Left ventricle myocardium inferior (tissue), 1 donor: ENCODE measurements at regions not wholly inside any gene's neighbourhood (a gene's known extent, or its start where the extent isn't known, plus 50 kb on each side); places are given as distances from the start of the nearest gene placed in this dataset.

Source experiments
- DNase-seq: peaks from one replicate; pipeline ENCODE4 v3.0.0-alpha.2; 2020
- H3K27ac ChIP-seq: fragments of 200-600 bp; replicated peaks from 2 replicates; pipeline ENCODE4 v1.8.0; 2021
- H3K27me3 ChIP-seq: fragments of 200-600 bp; 2 replicates; pipeline ENCODE4 v1.8.0; 2021; ENCODE audit warnings: low read depth
- H3K36me3 ChIP-seq: fragments of 200-600 bp; 2 replicates; pipeline ENCODE4 v1.8.0; 2021
- H3K4me1 ChIP-seq: fragments of 200-600 bp; 2 replicates; pipeline ENCODE4 v1.8.0; 2021
- H3K4me3 ChIP-seq: fragments of 200-600 bp; 2 replicates; pipeline ENCODE4 v1.8.0; 2021; ENCODE audit warnings: mild to moderate bottlenecking, moderate library complexity
- H3K9me3 ChIP-seq: fragments of 200-600 bp; replicated peaks from 2 replicates; pipeline ENCODE4 v1.8.0; 2021
- CTCF ChIP-seq: fragments of 200-600 bp; IDR thresholded peaks from 2 replicates; pipeline ENCODE4 v1.8.0; 2021; ENCODE audit warnings: antibody characterized with exemption, mild to moderate bottlenecking, borderline replicate concordance
- intact Hi-C: fragments of 100-400 bp; cut with micrococcal nuclease; formaldehyde crosslinking; loops from one replicate; pipeline ENCODE4 v1.11.0; 2022
- donor health status: DM: no; HTN: yes; CAD: no; lungs with severe emphysema.

DNA sequence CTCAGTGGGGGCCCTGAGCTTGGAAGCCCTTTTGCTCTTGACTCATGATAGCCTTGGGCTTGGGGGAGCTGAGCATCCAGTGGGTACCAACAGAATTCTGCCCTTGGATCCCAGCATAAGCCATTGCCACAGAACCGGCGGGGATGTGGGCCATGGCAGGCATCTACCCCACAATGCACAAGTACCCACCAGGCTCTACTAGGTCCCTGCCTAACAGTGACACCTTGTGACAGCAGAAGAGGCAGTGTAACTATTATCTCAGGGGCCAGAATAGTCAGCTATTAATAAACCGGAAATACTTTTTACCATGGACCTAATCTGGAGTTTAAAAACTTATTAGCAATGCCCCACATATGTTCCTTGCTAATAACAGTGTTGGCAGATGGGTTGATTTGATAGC, 397.2 kb downstream of the TMEM182 start:
- intact Hi-C loops = no loop called here
- Histone ChIP-seq H3K4me1 (no peaks in the 10 kb centered on the region), H3K27me3 (peaks cover 48% of the 10 kb centered on the region), H3K4me3 (no peak overlapping the region), H3K27ac (no peak overlapping the region), H3K36me3 (no peaks in the 10 kb centered on the region), H3K9me3 (no peaks in the 10 kb centered on the region)
- DNase-seq = no peak
- TF ChIP-seq CTCF = no peak

DNA sequence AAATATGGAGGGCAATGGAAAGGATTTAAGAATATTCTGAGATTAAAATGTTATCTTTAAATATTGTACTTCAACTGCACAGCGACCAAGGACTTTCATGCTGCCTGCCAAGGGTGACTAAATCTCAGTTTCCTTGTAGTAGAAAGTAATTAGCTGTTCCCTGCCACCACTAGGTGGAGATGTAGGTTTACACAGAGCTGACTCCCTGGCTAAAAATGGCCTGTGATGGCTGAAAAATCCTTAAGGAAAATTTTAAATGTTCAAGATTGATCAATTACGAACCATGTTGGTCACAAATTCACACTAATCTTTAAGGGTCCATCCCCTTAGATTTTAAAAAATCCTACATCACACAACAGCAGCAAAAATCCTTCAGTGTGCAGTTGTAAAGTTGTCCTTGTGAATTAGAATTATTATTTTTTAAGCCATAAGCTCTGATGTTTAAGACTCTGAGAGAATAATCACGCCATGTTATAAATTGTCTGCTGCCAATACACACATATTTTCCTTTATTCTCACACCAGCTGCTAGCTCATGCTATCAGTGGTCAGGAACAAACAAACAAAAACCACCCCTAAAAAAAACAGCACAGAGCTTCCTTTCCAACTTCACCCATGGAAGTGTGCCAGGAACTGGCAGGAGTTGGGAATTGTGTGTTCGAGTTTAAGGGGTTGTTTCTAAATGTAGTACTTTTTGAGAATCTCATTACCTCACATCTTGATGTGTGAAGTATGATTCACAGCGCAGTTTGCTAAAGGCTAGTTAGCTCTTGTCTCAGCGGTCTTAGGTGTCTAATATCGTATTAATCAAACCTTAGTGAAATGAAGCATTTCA, 399.8 kb downstream of the TMEM182 start:
- no peaks in the 10 kb centered on the region for H3K9me3 ChIP-seq
- H3K4me3 ChIP-seq = no peak overlapping the region
- peak; percentile 70 for TF ChIP-seq CTCF
- no peaks in the 10 kb centered on the region for H3K36me3 ChIP-seq
- peaks cover 51% of the 10 kb centered on the region for H3K27me3 ChIP-seq
- no peaks in the 10 kb centered on the region for H3K4me1 ChIP-seq
- no peak for DNase-seq
- H3K27ac ChIP-seq = no peak overlapping the region
- intact Hi-C loops = no loop called here

GRCh38 chr2:103164748-103165147, 402.9 kb downstream of the TMEM182 start:
- H3K27ac ChIP-seq = no peak overlapping the region
- H3K36me3 ChIP-seq = no peaks in the 10 kb centered on the region
- H3K4me1 ChIP-seq = no peaks in the 10 kb centered on the region
- TF ChIP-seq CTCF = no peak
- peaks cover 30% of the 10 kb centered on the region for H3K27me3 ChIP-seq
- intact Hi-C loops = no loop called here
- H3K4me3 ChIP-seq = no peak overlapping the region
- DNase-seq = no peak
- H3K9me3 ChIP-seq = no peaks in the 10 kb centered on the region

DNA sequence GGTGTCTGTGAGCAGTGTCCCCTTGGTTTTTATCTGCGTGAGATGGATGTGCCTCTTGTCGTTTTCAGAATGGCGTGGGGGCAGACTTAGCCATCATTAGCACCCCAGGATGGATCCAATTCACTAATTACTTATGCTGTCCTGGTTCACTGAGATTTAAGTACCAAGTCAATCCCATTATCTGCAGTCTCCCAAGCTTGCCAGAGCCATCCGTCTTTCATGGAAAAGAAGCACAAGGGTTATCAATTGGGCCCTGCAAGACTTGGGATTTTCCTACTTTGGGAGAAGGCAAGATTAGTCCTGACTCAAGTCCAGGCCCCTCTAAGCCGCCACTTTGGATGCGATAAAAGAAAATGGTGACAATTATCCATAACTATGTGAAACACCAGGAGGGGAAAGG, 404.0 kb downstream of the TMEM182 start:
- H3K4me1 ChIP-seq = no peaks in the 10 kb centered on the region
- intact Hi-C loops = no loop called here
- no peak overlapping the region for H3K4me3 ChIP-seq
- DNase-seq = no peak
- H3K27me3 ChIP-seq = peaks cover 19% of the 10 kb centered on the region
- H3K9me3 ChIP-seq = no peaks in the 10 kb centered on the region
- no peak overlapping the region for H3K27ac ChIP-seq
- TF ChIP-seq CTCF = no peak
- H3K36me3 ChIP-seq = no peaks in the 10 kb centered on the region

- no peak for DNase-seq
- Histone ChIP-seq H3K9me3 (no peaks in the 10 kb centered on the region), H3K27ac (no peak overlapping the region), H3K4me1 (no peaks in the 10 kb centered on the region), H3K36me3 (no peaks in the 10 kb centered on the region), H3K4me3 (no peak overlapping the region), H3K27me3 (peaks cover 15% of the 10 kb centered on the region)
- intact Hi-C loops = no loop called here
- TF ChIP-seq CTCF = no peak
Observed at GRCh38 chr2:103166456-103167324, 404.9 kb downstream of the TMEM182 start.
